Stomach (tissue), 4 donors: ENCODE measurements at regions not wholly inside any gene's neighbourhood (a gene's known extent, or its start where the extent isn't known, plus 50 kb on each side); places are given as distances from the start of the nearest gene placed in this dataset.

Source experiments
- POLR2A ChIP-seq, 4 donors: fragments of 450-650 bp; IDR thresholded peaks; one replicate each; pipeline ENCODE4 v1.6.1; 2016; ENCODE audit warnings: antibody characterized with exemption in 4 of 4, control low read depth in 2 of 4, mild to moderate bottlenecking in 1 of 4, moderate library complexity in 1 of 4
- POLR2AphosphoS5 ChIP-seq, 3 donors: sonication (generic); formaldehyde crosslinking; IDR thresholded peaks; one replicate each; pipeline ENCODE4 v1.6.1; 2016; ENCODE audit warnings: antibody characterized with exemption in 3 of 3
- TF ChIP-seq, protein P1 (sequence below), 7 experiments: fragments of 450-650 bp in 4 of 7; fragments of 200-600 bp in 3 of 7; sonication (generic) in 3 of 7; IDR thresholded peaks; one replicate each; pipeline ENCODE4 v1.5.1; 2016 to 2019; ENCODE audit warnings: antibody characterized with exemption in 7 of 7, control low read depth in 2 of 7, mild to moderate bottlenecking in 1 of 7

DNA sequence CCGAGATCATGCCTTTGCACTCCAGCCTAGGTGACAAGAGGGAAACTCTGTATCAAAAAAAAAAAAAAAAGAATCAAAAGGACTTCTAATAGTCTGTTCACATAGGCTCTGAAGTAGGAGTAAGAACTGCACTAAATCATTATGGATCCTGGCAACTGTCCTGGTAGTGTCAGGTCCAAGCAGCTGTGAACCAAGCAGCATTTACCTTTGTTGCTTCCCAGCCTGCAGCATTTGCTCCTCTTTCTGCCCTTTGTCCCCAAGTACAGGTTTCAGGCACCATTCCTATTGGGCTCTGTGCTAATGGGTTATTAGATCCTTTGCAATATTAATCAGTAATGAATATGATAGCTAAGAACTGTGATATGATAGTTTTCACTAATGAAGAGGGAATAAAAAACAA is 77.4 kb upstream of the NBEA start:
- TF ChIP-seq, protein P1, sequence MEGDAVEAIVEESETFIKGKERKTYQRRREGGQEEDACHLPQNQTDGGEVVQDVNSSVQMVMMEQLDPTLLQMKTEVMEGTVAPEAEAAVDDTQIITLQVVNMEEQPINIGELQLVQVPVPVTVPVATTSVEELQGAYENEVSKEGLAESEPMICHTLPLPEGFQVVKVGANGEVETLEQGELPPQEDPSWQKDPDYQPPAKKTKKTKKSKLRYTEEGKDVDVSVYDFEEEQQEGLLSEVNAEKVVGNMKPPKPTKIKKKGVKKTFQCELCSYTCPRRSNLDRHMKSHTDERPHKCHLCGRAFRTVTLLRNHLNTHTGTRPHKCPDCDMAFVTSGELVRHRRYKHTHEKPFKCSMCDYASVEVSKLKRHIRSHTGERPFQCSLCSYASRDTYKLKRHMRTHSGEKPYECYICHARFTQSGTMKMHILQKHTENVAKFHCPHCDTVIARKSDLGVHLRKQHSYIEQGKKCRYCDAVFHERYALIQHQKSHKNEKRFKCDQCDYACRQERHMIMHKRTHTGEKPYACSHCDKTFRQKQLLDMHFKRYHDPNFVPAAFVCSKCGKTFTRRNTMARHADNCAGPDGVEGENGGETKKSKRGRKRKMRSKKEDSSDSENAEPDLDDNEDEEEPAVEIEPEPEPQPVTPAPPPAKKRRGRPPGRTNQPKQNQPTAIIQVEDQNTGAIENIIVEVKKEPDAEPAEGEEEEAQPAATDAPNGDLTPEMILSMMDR (IDR thresholded peaks at IDR 0.05): no peak
- TF ChIP-seq POLR2AphosphoS5 (IDR thresholded peaks at IDR 0.05): no peak
- no peak for TF ChIP-seq POLR2A (IDR thresholded peaks at IDR 0.05)
